Suprapubic skin (tissue), 3 donors: ENCODE measurements at regions not wholly inside any gene's neighbourhood (a gene's known extent, or its start where the extent isn't known, plus 50 kb on each side); places are given as distances from the start of the nearest gene placed in this dataset.

Experiments
- EP300 ChIP-seq: sonication (generic); formaldehyde crosslinking; IDR thresholded peaks from one replicate; pipeline ENCODE4 v1.6.1; 2017; ENCODE audit warnings: antibody characterized with exemption
- POLR2A ChIP-seq, 2 donors: fragments of 450-650 bp; IDR thresholded peaks; one replicate each; pipeline ENCODE4 v1.6.1; 2017; ENCODE audit warnings: antibody characterized with exemption in 2 of 2, mild to moderate bottlenecking in 2 of 2, moderate library complexity in 2 of 2
- TF ChIP-seq, protein P1 (sequence below), 2 donors: fragments of 200-600 bp in 1 of 2; fragments of 450-650 bp in 1 of 2; sonication (generic) in 1 of 2; IDR thresholded peaks; one replicate each; pipeline ENCODE4 v1.5.1; 2016 to 2019; ENCODE audit warnings: antibody characterized with exemption in 2 of 2, mild to moderate bottlenecking in 1 of 2, moderate library complexity in 1 of 2

DNA sequence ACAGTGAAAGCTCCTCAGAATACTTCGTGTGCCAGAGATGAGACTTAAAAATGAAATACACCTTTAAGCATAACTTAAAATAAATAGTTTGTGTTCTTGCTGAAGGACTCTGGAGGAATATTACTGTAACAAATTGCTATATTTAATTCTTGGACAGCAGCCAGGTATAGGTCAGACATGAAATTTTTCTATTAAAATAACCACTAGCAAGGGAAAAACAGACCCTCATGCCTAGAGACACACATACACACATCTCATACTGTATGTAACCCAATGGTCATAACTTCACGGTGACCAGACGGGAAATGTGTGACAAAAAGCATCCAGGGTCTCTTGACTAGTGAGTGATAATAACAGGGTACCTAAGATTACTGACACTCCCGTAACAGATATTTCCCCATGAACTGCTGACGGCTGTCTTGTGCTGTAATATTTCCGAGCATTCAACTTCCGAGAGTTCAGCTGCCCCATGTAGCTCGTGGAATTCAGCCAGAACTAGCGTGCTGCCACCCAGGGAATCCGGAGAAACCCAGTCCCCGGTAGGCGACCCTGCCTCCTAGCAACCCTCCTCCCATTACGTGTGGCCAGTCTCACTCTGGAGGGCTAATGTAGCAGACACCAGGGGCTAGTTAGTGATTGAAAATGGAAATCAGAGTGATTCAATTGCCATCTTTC is 2295.1 kb upstream of the WWC1 start:
- TF ChIP-seq, protein P1, sequence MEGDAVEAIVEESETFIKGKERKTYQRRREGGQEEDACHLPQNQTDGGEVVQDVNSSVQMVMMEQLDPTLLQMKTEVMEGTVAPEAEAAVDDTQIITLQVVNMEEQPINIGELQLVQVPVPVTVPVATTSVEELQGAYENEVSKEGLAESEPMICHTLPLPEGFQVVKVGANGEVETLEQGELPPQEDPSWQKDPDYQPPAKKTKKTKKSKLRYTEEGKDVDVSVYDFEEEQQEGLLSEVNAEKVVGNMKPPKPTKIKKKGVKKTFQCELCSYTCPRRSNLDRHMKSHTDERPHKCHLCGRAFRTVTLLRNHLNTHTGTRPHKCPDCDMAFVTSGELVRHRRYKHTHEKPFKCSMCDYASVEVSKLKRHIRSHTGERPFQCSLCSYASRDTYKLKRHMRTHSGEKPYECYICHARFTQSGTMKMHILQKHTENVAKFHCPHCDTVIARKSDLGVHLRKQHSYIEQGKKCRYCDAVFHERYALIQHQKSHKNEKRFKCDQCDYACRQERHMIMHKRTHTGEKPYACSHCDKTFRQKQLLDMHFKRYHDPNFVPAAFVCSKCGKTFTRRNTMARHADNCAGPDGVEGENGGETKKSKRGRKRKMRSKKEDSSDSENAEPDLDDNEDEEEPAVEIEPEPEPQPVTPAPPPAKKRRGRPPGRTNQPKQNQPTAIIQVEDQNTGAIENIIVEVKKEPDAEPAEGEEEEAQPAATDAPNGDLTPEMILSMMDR (IDR thresholded peaks at IDR 0.05), result no peak
- TF ChIP-seq POLR2A (IDR thresholded peaks at IDR 0.05) (no peak), EP300 (no peak)
